ENCODE measurements at regions not wholly inside any gene's neighbourhood (a gene's known extent, or its start where the extent isn't known, plus 50 kb on each side); places are given as distances from the start of the nearest gene placed in this dataset.

GRCh38 chr3:178397836-178398235 lies 138.4 kb upstream of the KCNMB2 start:
- no peak for DNase-seq (ENCODE audit: low spot score)

GRCh38 chr3:178404961-178405360 lies 131.3 kb upstream of the KCNMB2 start:
- DNase-seq (ENCODE audit: low spot score) = no peak

- no peak for DNase-seq (ENCODE audit: low spot score)
Observed at GRCh38 chr3:178405531-178405930, 130.7 kb upstream of the KCNMB2 start.

- DNase-seq (ENCODE audit: low spot score) = no peak
Observed at GRCh38 chr3:178406206-178406605, 130.0 kb upstream of the KCNMB2 start.

- DNase-seq (ENCODE audit: low spot score) = no peak
Observed at GRCh38 chr3:178415384-178415783, 120.9 kb upstream of the KCNMB2 start.

GRCh38 chr3:178417736-178418135 lies 118.5 kb upstream of the KCNMB2 start:
- no peak for DNase-seq (ENCODE audit: low spot score)

GRCh38 chr3:178419071-178419470 lies 117.2 kb upstream of the KCNMB2 start:
- DNase-seq (ENCODE audit: low spot score) = no peak

GRCh38 chr3:178420033-178420432 lies 116.2 kb upstream of the KCNMB2 start:
- no peak for DNase-seq (ENCODE audit: low spot score)

- DNase-seq (ENCODE audit: low spot score) = no peak
Observed at GRCh38 chr3:178421069-178421468, 115.2 kb upstream of the KCNMB2 start.

GRCh38 chr3:178422406-178422805 lies 113.8 kb upstream of the KCNMB2 start:
- no peak for DNase-seq (ENCODE audit: low spot score)

- no peak for DNase-seq (ENCODE audit: low spot score)
Observed at GRCh38 chr3:178428037-178428436, 108.2 kb upstream of the KCNMB2 start.

- no peak for DNase-seq (ENCODE audit: low spot score)
Observed at GRCh38 chr3:178434206-178434805, 101.9 kb upstream of the KCNMB2 start.

GRCh38 chr3:178435575-178435974 lies 100.7 kb upstream of the KCNMB2 start:
- no peak for DNase-seq (ENCODE audit: low spot score)

- DNase-seq (ENCODE audit: low spot score) = no peak
Observed at GRCh38 chr3:178436773-178437172, 99.5 kb upstream of the KCNMB2 start.

GRCh38 chr3:178437236-178437635 lies 99.0 kb upstream of the KCNMB2 start:
- DNase-seq (ENCODE audit: low spot score) = no peak

- DNase-seq (ENCODE audit: low spot score) = no peak
Observed at GRCh38 chr3:178439504-178439903, 96.7 kb upstream of the KCNMB2 start.

- no peak for DNase-seq (ENCODE audit: low spot score)
Observed at GRCh38 chr3:178440043-178440442, 96.2 kb upstream of the KCNMB2 start.

- no peak for DNase-seq (ENCODE audit: low spot score)
Observed at GRCh38 chr3:178443634-178444033, 92.6 kb upstream of the KCNMB2 start.

- DNase-seq (ENCODE audit: low spot score) = no peak
Observed at GRCh38 chr3:178445139-178445538, 91.1 kb upstream of the KCNMB2 start.

- no peak for DNase-seq (ENCODE audit: low spot score)
Observed at GRCh38 chr3:178446059-178446458, 90.2 kb upstream of the KCNMB2 start.

GRCh38 chr3:178450476-178450875 lies 85.8 kb upstream of the KCNMB2 start:
- no peak for DNase-seq (ENCODE audit: low spot score)

- no peak for DNase-seq (ENCODE audit: low spot score)
Observed at GRCh38 chr3:178451799-178452198, 84.4 kb upstream of the KCNMB2 start.

- DNase-seq (ENCODE audit: low spot score) = no peak
Observed at GRCh38 chr3:178454726-178455125, 81.5 kb upstream of the KCNMB2 start.

- no peak for DNase-seq (ENCODE audit: low spot score)
Observed at GRCh38 chr3:178455226-178455625, 81.0 kb upstream of the KCNMB2 start.

- no peak for DNase-seq (ENCODE audit: low spot score)
Observed at GRCh38 chr3:178455946-178456345, 80.3 kb upstream of the KCNMB2 start.
